ENCODE measurements at regions not wholly inside any gene's neighbourhood (a gene's known extent, or its start where the extent isn't known, plus 50 kb on each side); places are given as distances from the start of the nearest gene placed in this dataset.

GRCh38 chr9:16092142-16093091 lies 539.6 kb downstream of the CCDC171 start:
- no peak for DNase-seq

GRCh38 chr9:16098306-16098705 lies 545.5 kb downstream of the CCDC171 start:
- no peak for DNase-seq

GRCh38 chr9:16099732-16100536 lies 547.1 kb downstream of the CCDC171 start:
- no peak for DNase-seq

GRCh38 chr9:16100537-16101091 lies 547.8 kb downstream of the CCDC171 start:
- DNase-seq = no peak

GRCh38 chr9:16102154-16102553 lies 549.3 kb downstream of the CCDC171 start:
- DNase-seq = peak; percentile 61

GRCh38 chr9:16103620-16104397 lies 551.0 kb downstream of the CCDC171 start:
- DNase-seq = peak; percentile 71

- no peak for DNase-seq
These were observed 552.6 kb downstream of the CCDC171 start for GRCh38 chr9:16105168-16106020.

- DNase-seq = no peak
These were observed 553.3 kb downstream of the CCDC171 start for GRCh38 chr9:16106021-16106571.

- no peak for DNase-seq
These were observed 559.3 kb downstream of the CCDC171 start for GRCh38 chr9:16112116-16112515.

- no peak for DNase-seq
These were observed 563.2 kb downstream of the CCDC171 start for GRCh38 chr9:16115994-16116393.

- no peak for DNase-seq
These were observed 565.2 kb downstream of the CCDC171 start for GRCh38 chr9:16118043-16118442.

- DNase-seq = no peak
These were observed 566.7 kb downstream of the CCDC171 start for GRCh38 chr9:16119261-16120230.

GRCh38 chr9:16120231-16120641 lies 567.4 kb downstream of the CCDC171 start:
- DNase-seq = no peak

- DNase-seq = no peak
These were observed 567.9 kb downstream of the CCDC171 start for GRCh38 chr9:16120727-16121126.

GRCh38 chr9:16121168-16121567 lies 568.3 kb downstream of the CCDC171 start:
- DNase-seq = no peak

- DNase-seq = no peak
These were observed 568.9 kb downstream of the CCDC171 start for GRCh38 chr9:16121601-16122286.

- no peak for DNase-seq
These were observed 572.8 kb downstream of the CCDC171 start for GRCh38 chr9:16125629-16126028.

GRCh38 chr9:16126042-16126441 lies 573.2 kb downstream of the CCDC171 start:
- no peak for DNase-seq

GRCh38 chr9:16128003-16128402 lies 575.2 kb downstream of the CCDC171 start:
- no peak for DNase-seq

Measured in renal pelvis (tissue), 1 donor.